HG03135 (cell line): ENCODE measurements at regions not wholly inside any gene's neighbourhood (a gene's known extent, or its start where the extent isn't known, plus 50 kb on each side); places are given as distances from the start of the nearest gene placed in this dataset.

Source experiments
- ATAC-seq: cut with Tn5 transposase; IDR thresholded peaks from one replicate; pipeline ENCODE4 v1.9.1; 2021; ENCODE audit warnings: mild to moderate bottlenecking, moderate library complexity; ENCODE audit not compliant: unreplicated experiment

DNA sequence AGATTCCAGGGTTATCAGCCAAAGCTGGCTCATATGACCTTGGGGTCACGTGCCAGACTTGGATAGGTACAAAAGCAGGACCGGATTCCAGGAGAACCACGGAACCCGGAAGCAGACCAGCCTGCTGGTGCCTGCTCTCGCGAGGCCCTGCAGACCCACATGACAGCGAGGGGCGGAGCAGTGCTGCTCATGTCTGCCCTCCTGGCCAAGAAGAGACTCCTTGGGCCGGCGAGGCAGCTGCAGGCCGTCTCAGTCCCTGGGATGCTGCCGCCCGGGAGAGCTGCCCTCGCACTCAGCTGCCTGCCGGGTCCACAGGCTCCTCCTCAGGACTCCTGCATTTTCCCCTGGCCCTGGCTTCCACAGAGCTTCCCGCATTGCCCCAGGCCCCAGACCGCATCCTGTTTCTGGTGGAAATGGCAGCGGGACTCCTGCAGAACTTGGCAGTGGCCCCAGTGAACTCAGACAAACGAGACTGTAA, 739.5 kb downstream of the SOCS6 start:
- ATAC-seq, result no peak

- no peak for ATAC-seq
Observed at GRCh38 chr18:71027531-71027930, 738.7 kb downstream of the SOCS6 start.

DNA sequence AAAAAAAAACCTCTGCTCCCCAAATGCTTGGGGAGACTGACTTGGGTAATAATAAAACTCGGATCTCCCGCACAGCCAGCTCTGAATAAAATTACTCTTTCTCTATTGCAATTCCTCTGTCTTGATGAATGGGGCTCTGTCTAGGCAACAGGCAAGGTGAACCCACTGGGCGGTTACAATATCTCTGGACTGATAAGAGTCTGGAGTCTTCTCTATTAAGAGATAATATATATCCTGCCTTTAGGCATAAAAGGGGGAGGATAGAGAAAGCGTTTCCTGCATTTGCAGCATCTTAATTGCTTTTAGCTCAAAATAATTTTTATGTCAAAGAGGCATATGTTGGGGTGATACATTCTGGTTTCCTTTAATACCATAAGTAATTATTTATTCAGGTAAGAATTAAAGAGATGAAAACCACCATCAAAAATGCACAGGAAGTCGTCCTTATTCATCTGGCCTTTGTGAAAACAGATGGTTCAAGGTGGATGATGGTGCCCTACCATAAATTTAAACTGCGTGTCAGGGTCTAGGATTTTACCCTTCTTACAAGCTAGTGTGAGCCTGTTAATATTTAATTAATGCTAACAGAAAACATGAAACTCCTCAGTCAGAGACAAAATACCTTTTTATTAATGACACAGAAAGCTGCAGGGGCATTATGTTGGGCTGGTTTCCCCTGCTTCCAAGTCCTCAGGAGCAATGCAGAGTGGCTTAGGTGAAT, 736.8 kb downstream of the SOCS6 start:
- no peak for ATAC-seq

DNA sequence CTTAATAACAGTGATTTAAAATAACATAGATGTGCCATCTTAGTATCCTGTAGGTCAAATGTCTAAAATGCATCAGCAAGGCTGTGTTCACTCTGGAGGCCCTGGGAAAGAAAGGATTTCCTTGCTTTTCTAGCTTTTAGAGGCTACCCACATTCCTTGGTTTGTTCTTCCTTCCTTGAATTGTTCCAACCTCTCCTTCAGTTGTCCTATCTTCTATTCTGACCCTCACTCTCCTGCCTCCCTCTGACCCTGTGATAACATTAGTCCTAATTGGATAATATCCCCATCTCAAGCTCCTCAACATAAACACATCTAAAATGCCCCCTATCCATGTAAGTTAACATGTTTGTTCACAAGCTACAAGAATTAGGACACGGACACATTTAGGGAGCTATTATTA, 733.5 kb downstream of the SOCS6 start:
- no peak for ATAC-seq

GRCh38 chr18:71021030-71021362, 732.2 kb downstream of the SOCS6 start:
- ATAC-seq, result no peak

- no peak for ATAC-seq
Observed at GRCh38 chr18:71020342-71021029, 731.6 kb downstream of the SOCS6 start.

DNA sequence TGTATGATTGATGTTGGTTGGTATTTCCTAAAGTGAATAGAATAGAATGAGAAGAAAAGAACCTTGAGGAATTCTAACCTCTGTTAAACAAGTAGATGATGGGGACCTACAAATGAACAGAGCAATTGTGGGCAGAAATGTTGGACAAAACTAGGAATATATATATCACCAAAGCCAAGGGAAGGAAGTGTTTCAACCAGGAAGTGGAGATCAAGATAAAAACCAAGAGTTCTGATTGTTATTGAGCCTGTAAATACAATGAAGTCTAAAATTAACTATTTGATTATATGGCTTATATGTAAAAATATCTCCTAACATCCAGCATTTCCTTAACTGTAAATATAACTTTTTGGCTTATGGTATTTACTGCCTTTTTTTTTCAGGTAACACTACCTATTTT, 730.0 kb downstream of the SOCS6 start:
- no peak for ATAC-seq

GRCh38 chr18:71012789-71013188, 723.9 kb downstream of the SOCS6 start:
- no peak for ATAC-seq

DNA sequence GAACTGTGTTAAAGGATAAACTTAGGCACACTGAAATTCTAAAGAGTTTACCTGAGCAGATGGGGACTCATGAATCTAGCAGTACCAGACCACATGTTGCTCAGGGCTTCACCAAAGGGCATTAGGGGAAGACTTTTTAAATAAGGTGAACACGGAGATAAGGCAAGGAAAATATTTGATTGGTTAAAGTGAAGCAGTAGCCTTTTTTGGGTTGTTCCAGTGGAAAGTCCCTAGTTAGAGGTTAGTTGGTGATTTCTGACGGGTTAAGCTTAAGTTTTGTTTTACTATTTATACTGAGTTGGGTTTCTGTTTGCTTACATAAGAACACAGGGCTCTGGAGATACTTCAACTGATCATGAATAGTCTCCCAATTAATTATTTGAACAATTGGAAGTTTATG, 722.5 kb downstream of the SOCS6 start:
- no peak for ATAC-seq

- ATAC-seq, result no peak
Observed at GRCh38 chr18:71008257-71008656, 719.4 kb downstream of the SOCS6 start.

GRCh38 chr18:71001597-71001996, 712.8 kb downstream of the SOCS6 start:
- no peak for ATAC-seq

DNA sequence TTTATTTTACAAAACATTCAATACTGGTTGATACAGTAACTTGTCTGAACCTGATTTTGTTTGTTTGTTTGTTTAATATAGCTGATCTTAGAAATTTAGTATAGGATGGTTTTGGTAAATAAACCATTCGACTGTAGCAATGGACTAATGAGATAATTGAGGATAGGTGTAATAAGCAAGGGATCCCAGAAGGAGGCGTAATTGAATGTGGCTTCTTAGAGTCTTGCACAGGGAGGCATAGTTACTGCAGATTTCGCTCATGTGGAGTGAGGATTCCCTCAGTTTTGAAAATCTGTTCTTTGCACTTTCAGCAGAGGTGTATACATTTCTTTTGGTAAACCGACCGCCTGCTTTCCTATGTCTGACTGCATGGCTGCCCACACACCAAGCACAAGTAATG, 709.6 kb downstream of the SOCS6 start:
- no peak for ATAC-seq

DNA sequence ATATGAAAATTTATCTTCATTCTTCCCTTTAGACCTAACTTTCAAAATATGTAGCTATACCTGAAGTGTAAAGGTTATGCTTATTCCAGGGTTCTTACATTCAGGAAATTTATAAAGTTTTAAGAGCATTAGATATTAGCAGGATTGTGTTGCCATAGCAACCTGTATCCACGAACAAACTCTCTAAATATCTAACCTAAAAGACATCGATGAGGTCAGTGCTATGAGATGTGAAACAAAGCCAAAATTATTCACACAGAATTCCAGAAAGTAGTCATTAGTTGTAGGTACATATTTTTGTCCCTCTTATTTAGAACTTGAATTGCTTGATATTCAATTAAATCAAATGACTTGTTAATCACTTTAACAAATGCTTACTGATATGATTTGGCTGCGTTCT, 705.3 kb downstream of the SOCS6 start:
- no peak for ATAC-seq

- no peak for ATAC-seq
Observed at GRCh38 chr18:70991577-70991976, 702.7 kb downstream of the SOCS6 start.

- no peak for ATAC-seq
Observed at GRCh38 chr18:70985948-70986347, 697.1 kb downstream of the SOCS6 start.

DNA sequence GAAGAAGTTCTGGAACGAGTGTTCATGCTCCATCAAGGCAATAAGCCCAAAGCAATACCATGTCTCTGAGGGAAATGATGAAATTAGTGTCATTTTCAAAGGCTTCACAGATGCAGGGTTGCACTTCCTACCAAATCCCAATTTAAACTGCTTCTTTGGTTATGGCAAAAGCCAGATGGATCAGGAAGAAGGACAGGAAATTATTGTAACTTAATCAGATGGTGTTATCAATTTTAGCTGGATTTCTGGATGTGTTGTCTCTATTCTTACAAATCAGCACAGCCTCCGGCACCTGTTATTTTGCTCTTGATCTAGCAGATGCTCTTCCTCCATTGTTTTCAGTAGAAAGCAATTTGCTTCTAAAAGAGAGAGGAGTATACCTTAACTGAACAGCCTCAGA, 693.4 kb downstream of the SOCS6 start:
- no peak for ATAC-seq

- no peak for ATAC-seq
Observed at GRCh38 chr18:70981400-70982140, 692.7 kb downstream of the SOCS6 start.

DNA sequence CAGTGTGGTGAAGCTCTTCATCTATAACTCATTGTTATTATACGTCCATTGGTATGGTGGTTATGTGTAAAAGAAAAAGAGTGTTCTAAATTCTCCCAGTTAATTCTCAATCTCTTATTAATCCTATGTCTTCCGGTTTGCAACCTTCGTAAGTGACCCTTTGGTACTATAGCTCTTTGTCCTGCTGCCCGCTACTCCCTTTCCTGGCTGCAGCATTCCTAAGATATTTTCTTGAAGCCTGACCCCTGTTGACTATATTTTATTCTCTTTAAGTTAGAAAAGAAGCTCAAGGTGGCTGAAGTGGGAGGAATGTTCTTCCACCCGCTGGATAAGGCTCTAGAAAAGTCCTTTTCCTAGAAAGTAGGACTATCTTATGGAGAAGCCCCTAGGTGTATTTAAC, 684.8 kb downstream of the SOCS6 start:
- no peak for ATAC-seq

DNA sequence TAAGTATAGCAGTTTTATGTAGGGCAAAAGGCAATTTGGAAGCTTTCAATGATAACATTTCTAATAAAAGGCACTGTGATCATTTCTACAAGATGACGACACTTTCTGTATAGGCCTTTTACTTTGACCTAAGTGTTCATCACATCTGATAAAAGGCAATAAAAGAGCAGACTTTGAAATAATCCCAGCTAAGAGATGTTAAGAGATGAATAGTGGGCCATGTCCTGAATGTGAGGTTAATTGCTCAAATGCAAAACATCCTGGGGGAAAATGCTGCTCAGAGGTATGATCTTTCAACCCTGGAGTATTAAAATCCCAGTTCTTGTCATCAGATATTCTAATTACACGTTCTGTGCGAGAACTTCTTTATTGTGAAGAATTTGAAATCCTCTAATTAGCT, 677.6 kb downstream of the SOCS6 start:
- no peak for ATAC-seq

DNA sequence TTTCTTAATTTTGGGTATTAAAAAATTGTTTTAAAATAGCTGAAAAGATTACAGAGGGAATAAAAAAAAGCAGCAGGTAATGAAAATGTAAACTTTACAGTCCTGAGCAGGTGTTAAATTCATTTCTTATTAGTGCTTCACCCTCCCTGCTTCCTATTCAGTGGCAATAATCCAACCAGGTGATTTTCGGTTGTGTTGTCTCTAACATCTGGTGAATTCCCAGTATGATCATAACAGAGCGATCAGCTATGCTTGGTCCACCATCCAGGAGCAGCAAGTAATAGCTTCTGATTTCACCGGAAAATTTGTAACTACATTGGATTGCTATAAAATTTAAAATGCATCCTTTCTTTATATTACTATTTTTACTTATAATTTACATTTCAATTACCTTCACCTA, 673.1 kb downstream of the SOCS6 start:
- no peak for ATAC-seq

GRCh38 chr18:70956554-70956953, 667.7 kb downstream of the SOCS6 start:
- ATAC-seq, result no peak

GRCh38 chr18:70936160-70936559, 647.3 kb downstream of the SOCS6 start:
- ATAC-seq, result no peak
